ENCODE measurements at regions not wholly inside any gene's neighbourhood (a gene's known extent, or its start where the extent isn't known, plus 50 kb on each side); places are given as distances from the start of the nearest gene placed in this dataset.

GRCh38 chr2:18454692-18455235 is 105.7 kb downstream of the RDH14 start:
- TF ChIP-seq POLR2AphosphoS5 (IDR thresholded peaks at IDR 0.05) (no peak), CTCF (IDR thresholded peaks at IDR 0.05) (no peak), POLR2A (IDR thresholded peaks at IDR 0.05) (no peak), EP300 (IDR thresholded peaks at IDR 0.05) (no peak)

Measured in suprapubic skin (tissue), 4 donors.